ENCODE measurements at regions not wholly inside any gene's neighbourhood (a gene's known extent, or its start where the extent isn't known, plus 50 kb on each side); places are given as distances from the start of the nearest gene placed in this dataset.

- Histone ChIP-seq H3K27ac (no peak overlapping the region), H3K9ac (ENCODE audit: low read depth in 2 of 2, low read length in 2 of 2) (no peak overlapping the region), H3K9me3 (no peaks in the 10 kb centered on the region), H3K4me3 (no peak overlapping the region), H3K36me3 (no peaks in the 10 kb centered on the region), H3K27me3 (no peaks in the 10 kb centered on the region), H3K4me1 (no peaks in the 10 kb centered on the region)
- TF ChIP-seq, protein P1, sequence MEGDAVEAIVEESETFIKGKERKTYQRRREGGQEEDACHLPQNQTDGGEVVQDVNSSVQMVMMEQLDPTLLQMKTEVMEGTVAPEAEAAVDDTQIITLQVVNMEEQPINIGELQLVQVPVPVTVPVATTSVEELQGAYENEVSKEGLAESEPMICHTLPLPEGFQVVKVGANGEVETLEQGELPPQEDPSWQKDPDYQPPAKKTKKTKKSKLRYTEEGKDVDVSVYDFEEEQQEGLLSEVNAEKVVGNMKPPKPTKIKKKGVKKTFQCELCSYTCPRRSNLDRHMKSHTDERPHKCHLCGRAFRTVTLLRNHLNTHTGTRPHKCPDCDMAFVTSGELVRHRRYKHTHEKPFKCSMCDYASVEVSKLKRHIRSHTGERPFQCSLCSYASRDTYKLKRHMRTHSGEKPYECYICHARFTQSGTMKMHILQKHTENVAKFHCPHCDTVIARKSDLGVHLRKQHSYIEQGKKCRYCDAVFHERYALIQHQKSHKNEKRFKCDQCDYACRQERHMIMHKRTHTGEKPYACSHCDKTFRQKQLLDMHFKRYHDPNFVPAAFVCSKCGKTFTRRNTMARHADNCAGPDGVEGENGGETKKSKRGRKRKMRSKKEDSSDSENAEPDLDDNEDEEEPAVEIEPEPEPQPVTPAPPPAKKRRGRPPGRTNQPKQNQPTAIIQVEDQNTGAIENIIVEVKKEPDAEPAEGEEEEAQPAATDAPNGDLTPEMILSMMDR (IDR thresholded peaks at IDR 0.05): no peak
- intact Hi-C loops (cut with DNase I): no loop called here
- no peak for DNase-seq
These were observed 89.0 kb upstream of the PNPT1 start for GRCh38 chr2:55782528-55783173.

DNA sequence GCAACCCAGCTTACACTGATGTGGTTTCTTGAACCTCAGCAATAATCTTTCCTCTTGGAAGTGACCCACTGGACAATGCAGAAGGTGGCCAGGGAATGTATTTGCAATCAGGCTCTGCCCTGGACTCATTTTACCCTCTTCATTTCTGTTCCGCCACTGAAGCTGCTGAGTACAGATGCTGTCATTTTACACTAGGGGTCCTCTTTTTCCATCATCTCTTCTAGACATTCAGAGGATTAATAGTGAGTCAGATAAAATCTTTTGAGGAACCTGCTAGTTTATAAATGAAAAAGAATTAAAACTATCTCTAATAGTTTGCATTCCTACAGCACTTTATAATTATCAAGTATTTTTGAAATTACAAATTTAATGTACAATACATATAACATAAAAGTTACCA lies 87.9 kb upstream of the PNPT1 start:
- no peaks in the 10 kb centered on the region for H3K4me1 ChIP-seq
- no peak overlapping the region for H3K9ac ChIP-seq (ENCODE audit: low read depth in 2 of 2, low read length in 2 of 2)
- H3K27ac ChIP-seq: no peak overlapping the region
- no peaks in the 10 kb centered on the region for H3K27me3 ChIP-seq
- DNase-seq: no peak
- no peaks in the 10 kb centered on the region for H3K9me3 ChIP-seq
- intact Hi-C loops (cut with DNase I): no loop called here
- no peaks in the 10 kb centered on the region for H3K36me3 ChIP-seq
- TF ChIP-seq, protein P1 (IDR thresholded peaks at IDR 0.05): no peak
- no peak overlapping the region for H3K4me3 ChIP-seq

GRCh38 chr2:55780697-55781096 lies 87.1 kb upstream of the PNPT1 start:
- no peak overlapping the region for H3K4me3 ChIP-seq
- DNase-seq: no peak
- intact Hi-C loops (cut with DNase I): no loop called here
- H3K4me1 ChIP-seq: no peaks in the 10 kb centered on the region
- H3K27ac ChIP-seq: no peak overlapping the region
- no peaks in the 10 kb centered on the region for H3K9me3 ChIP-seq
- no peaks in the 10 kb centered on the region for H3K27me3 ChIP-seq
- no peak overlapping the region for H3K9ac ChIP-seq (ENCODE audit: low read depth in 2 of 2, low read length in 2 of 2)
- no peaks in the 10 kb centered on the region for H3K36me3 ChIP-seq
- TF ChIP-seq, protein P1 (IDR thresholded peaks at IDR 0.05): no peak

- TF ChIP-seq, protein P1 (IDR thresholded peaks at IDR 0.05): no peak
- Histone ChIP-seq H3K36me3 (no peaks in the 10 kb centered on the region), H3K9me3 (no peaks in the 10 kb centered on the region), H3K27ac (no peak overlapping the region), H3K4me3 (no peak overlapping the region), H3K4me1 (no peaks in the 10 kb centered on the region), H3K27me3 (no peaks in the 10 kb centered on the region), H3K9ac (ENCODE audit: low read depth in 2 of 2, low read length in 2 of 2) (no peak overlapping the region)
- no peak for DNase-seq
- intact Hi-C loops (cut with DNase I): no loop called here
These were observed 86.1 kb upstream of the PNPT1 start for GRCh38 chr2:55779459-55780421.

DNA sequence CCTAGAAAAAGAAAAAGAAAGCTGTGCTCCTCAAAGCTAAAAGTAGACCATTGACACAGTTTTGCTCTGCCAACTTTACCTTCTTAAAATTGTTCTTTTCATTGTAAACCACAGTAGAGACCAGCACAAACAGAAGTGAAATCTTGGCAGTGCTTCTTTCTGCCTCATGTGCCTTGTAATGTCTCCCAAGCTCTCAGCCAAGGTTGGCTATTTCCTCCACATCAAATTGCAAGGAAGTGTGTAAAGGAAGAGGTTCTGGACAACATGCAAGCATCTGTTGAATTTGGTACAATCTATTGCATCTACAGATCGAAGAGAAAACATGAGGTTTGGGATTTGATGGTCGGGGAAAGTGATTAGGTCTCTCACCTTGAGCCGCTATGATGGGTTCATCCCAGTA lies 83.3 kb upstream of the PNPT1 start:
- no peaks in the 10 kb centered on the region for H3K27me3 ChIP-seq
- no peaks in the 10 kb centered on the region for H3K4me1 ChIP-seq
- intact Hi-C loops (cut with DNase I): no loop called here
- H3K36me3 ChIP-seq: no peaks in the 10 kb centered on the region
- H3K4me3 ChIP-seq: no peak overlapping the region
- TF ChIP-seq, protein P1 (IDR thresholded peaks at IDR 0.05): no peak
- no peak overlapping the region for H3K27ac ChIP-seq
- H3K9me3 ChIP-seq: no peaks in the 10 kb centered on the region
- DNase-seq: no peak
- H3K9ac ChIP-seq (ENCODE audit: low read depth in 2 of 2, low read length in 2 of 2): no peak overlapping the region

Data from colonic mucosa (tissue), 4 donors.